GM10266 (cell line): ENCODE measurements at regions not wholly inside any gene's neighbourhood (a gene's known extent, or its start where the extent isn't known, plus 50 kb on each side); places are given as distances from the start of the nearest gene placed in this dataset.

Experiments used
- DNase-seq: peaks from one replicate; pipeline ENCODE4 v3.0.0; 2012; ENCODE audit errors: extremely low spot score
- CTCF ChIP-seq: IDR thresholded peaks from 2 replicates; pipeline ENCODE4 v1.5.1; 2012; ENCODE audit warnings: mild to moderate bottlenecking, low read depth; ENCODE audit not compliant: control insufficient read depth, insufficient read depth; ENCODE audit errors: missing control alignments

GRCh38 chr11:90845799-90846198, 623.0 kb upstream of the CHORDC1 start:
- DNase-seq: no peak
- TF ChIP-seq CTCF: no peak

DNA sequence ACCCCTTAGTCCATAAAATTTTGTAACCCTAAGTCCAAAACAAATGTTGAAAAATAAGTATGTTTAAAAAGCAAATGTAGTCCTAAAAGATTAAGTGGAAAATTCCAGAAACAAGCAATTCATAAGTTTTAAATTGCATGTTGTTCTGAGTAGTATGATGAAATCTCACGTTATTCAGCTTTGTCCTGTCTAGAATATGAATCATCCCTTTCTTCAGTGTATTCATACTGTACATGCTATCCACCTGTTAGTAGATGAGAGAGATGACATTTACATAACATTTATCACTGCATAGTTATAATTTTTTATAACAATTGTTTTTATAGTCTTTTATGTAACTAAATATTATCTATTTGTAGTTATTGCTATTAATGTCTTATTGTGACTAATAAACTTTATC, 622.3 kb upstream of the CHORDC1 start:
- TF ChIP-seq CTCF: no peak
- no peak for DNase-seq

GRCh38 chr11:90844041-90844440, 621.2 kb upstream of the CHORDC1 start:
- TF ChIP-seq CTCF: no peak
- DNase-seq: no peak

DNA sequence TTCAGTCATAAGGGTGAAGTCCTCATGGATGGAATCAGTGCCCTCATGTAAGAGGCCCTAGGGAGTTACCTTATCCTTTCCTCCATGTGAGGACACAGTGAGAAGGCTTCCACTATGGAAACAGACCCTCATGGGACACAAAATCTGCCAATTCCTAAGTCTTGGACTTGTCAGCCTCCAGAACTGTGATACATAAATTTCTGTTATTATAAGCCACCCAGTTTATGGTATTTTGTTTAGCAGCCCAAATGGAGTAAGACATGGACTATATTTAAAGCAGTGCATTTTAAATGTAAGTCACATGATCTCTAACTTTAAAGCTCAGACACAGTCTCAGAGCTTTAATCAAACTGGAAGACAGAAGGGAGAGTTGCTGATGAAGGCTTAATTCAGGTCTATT, 619.8 kb upstream of the CHORDC1 start:
- no peak for TF ChIP-seq CTCF
- DNase-seq: no peak

DNA sequence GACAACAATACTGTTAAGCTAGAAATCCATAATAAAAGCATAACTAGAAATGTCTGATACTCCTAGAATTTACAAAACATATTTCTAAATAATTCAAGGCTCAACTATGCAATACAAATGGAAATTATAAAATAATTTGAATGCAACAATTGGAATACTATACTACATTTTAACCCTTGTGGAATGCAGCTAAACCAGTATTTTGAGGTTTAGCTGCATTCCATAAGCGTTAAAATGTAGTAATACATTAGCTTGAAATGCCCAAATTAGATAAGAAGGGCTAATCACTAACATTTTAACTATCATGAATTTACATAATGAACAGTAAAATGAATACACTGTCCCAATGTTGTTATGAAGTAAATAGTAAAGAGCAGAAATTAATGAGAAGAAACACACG, 617.2 kb upstream of the CHORDC1 start:
- TF ChIP-seq CTCF: no peak
- DNase-seq: no peak

DNA sequence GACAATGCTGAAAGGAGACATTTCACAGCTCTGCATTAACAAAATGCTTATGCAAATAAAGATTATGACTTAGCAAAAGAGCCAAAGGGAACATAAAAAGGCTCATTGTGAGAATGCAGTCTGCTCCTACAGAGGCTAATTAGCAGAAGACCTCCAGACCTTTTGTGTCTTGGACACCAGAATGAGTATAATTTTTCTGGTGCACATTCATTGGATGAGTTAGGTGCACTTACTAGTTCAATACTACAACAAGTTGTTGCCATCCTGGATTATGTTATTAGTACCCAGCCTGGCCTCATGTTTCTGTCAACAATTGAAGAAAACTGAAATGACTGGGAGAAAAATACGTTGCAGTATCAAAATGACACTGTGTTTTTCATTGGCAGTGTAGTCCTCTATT, 613.2 kb upstream of the CHORDC1 start:
- TF ChIP-seq CTCF: no peak

GRCh38 chr11:90823446-90823845, 600.6 kb upstream of the CHORDC1 start:
- no peak for DNase-seq
- TF ChIP-seq CTCF: no peak

More for the DNA sequence above, 613.2 kb upstream of the CHORDC1 start:
- DNase-seq: no peak
